GM19043 (cell line): ENCODE measurements at regions not wholly inside any gene's neighbourhood (a gene's known extent, or its start where the extent isn't known, plus 50 kb on each side); places are given as distances from the start of the nearest gene placed in this dataset.

ENCODE experiments used
- ATAC-seq: cut with Tn5 transposase; IDR thresholded peaks from one replicate; pipeline ENCODE4 v1.9.1; 2021; ENCODE audit warnings: low read depth; ENCODE audit not compliant: unreplicated experiment

DNA sequence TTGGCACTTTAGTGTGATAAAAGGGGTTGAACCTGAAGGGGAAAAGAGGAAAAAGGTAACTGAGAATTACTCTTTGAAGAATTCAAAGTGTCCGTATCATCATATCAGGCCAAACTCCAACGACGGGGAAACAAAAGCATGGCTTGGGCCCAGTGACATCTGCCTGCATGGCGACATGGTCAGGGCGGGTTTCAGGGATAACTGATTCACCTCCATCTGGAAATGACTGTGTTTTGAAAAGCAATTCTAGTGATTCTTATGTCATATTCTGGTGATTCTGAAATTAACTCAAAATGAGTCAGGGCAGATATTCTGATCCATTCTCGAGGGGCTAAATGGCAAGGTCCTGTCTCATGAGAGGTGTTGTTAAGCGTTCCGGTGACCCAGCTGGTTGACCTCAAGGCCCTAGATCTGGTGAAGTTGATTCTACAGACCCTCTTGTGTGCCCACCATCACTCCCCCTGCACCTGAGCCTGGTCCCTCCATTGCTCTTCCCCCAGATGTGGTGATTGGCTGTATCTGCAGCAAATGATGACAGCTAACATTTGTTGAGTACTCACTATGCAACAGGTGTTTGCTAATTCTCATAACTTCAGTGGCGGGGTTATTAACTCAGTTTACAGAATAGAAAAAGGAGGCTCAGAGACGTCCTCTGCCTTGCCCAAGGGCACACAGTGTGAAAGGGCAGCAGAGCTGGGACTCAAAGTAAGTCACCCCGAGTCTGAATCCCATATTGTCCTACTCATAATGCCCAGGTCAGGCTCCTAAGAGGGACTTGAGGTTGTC is 251.8 kb downstream of the MAF start:
- ATAC-seq = no peak

GRCh38 chr16:79347277-79347676 is 253.3 kb downstream of the MAF start:
- ATAC-seq = no peak

GRCh38 chr16:79339863-79340262 is 260.7 kb downstream of the MAF start:
- ATAC-seq = no peak

DNA sequence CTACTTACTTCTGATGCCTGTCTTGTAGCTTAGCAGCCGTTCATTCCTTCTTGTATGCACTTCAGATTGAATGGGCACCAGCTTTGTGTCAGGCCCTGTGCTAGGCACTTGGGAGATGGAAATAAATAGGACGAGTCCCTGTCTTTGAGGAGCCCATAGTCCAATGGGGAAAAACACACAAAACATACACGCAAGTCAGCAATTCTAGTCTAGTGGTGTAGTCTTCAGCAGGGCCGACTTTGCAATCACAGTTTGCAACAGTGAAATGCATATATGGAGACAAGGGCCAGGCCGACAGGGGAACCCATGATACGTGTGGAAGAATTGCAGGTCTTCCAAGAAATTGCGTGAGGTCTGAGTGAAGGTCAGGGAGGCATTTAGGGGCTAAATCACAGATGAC is 262.6 kb downstream of the MAF start:
- no peak for ATAC-seq

DNA sequence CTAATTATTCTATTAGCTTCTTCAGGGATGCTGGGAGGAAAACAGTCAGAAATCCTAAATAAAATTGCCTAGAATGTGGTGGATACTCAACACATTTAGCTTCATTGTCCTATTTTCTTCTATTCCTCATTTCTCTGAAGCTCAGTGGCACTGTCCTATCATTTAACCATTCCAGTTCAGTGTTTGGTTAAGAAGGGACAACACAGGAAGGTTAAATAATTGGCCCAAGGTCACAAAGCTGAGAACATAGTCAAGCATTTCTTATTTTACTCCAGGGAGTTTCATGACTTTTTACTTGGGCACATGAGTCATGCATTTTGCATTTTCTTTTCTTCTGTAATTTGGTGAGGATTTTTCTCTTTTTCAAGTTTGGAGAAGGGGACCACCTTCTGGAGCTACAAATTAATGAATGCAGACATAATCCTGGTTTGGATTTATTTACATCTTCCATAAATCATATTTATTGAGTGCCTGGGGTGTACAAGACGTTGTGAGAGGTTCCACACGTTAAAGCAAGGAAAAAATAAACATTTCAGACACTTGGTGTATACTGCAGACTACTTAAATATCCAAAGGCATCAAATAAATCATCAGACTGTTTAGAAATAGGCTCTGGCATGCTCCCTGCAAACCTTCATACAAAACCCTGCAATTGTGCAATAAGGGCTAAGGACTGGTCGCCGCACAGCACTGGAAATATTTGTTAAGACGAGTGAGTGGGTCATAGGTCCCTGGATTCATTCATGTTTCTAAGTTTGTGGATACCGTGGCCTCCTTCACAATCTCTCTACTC is 263.9 kb downstream of the MAF start:
- no peak for ATAC-seq

GRCh38 chr16:79334127-79334526 is 266.4 kb downstream of the MAF start:
- no peak for ATAC-seq

GRCh38 chr16:79331066-79331465 is 269.5 kb downstream of the MAF start:
- ATAC-seq = no peak

DNA sequence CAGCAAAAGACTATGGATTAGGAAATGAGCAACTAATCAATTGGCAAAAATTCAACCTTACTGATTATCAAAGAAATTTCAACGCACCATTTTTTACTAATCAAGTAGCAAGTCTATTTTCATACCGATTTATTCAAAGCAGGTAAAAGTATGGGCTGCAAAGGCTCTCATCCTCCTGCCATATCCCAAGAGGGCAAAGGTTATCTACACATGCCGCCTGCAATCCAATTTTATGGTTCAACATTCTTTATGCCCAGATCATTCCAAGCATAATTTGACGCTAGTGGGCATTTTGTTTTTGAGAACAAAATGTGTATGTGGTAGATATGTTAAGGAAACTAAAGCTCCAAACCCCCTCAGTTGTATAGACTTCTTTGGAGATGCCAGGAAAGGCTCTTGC is 270.6 kb downstream of the MAF start:
- no peak for ATAC-seq

DNA sequence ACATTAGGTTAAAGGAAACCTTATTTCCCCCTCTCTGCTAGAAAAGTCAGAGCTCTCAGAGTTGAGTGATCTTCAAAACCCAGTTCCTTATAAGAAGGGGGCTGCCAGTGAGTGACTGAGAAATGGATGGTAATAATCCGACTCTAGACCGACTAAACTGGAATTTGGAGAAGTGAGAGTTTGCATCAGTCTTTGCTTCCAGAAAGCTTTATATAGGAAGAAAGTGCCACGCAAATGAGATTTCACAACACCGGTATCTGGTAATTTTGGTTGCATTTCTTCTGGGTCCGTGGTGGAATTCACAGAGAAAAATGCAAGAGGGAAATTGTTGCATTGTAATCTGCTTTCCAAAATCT is 271.4 kb downstream of the MAF start:
- no peak for ATAC-seq

GRCh38 chr16:79328402-79329165 is 272.0 kb downstream of the MAF start:
- no peak for ATAC-seq

GRCh38 chr16:79327836-79328235 is 272.7 kb downstream of the MAF start:
- ATAC-seq = no peak

DNA sequence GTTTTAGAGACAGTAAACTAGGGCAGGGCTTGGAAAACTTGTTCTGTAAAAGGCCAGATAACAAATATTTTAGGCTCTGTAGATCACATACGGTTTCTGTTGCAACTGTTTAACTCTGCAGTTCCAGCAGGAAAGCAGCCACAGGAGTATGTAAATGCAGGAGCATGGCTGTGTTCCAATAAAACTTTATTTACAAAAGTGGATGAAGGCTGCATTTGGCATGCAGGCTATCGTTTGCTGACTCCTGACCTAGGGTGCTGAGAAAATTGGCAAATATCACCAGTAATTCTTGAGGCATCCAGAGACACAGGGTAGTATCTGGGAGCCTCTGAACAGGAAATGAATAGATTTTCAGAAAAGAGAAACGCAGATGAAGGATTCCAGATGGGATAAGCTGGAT is 274.0 kb downstream of the MAF start:
- no peak for ATAC-seq

GRCh38 chr16:79325226-79325945 is 275.2 kb downstream of the MAF start:
- ATAC-seq = no peak

DNA sequence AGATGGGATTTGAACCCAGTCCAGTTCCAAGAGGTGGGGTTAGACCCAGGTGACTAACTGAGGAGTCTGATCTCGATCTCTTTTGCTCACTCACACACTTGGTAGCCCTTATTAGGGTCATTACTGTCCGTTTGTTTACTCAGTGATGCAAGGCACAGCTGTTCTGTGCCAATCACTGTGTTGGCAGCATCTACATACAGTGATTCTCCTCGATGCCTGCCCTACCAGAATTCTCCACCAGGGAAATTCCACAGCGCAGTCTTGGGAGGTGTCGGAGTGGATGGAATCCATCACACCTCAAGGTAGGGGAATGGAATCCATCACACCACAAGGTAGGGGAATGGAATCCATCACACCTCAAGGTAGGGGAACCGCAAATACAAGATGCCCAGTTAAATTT is 279.6 kb downstream of the MAF start:
- ATAC-seq = no peak

- ATAC-seq = no peak
These were observed 282.2 kb downstream of the MAF start for GRCh38 chr16:79318143-79318899.

- ATAC-seq = no peak
These were observed 283.0 kb downstream of the MAF start for GRCh38 chr16:79317521-79317920.

GRCh38 chr16:79317026-79317425 is 283.5 kb downstream of the MAF start:
- no peak for ATAC-seq

DNA sequence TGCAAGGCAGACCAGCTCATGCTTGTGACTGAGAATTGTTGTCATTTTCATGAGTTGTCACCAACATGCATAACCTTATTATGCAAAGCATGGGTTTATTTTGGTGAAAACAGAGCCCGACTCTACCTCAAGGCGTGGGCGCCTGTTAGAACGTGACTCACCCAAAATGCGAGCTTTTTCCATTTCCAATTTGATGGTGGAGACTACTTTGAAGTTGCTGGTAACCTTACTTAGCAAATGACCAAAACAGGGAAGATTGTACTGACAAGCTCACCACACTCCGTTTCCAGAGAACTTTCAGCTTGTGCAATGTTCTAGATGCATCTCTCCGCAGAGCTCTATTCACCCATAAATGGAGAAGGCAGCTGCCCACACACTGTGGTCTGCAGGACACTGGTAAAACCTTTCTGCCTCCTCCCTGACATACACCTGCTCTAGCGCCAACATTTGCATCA is 284.5 kb downstream of the MAF start:
- ATAC-seq = no peak

GRCh38 chr16:79312502-79312901 is 288.0 kb downstream of the MAF start:
- ATAC-seq = no peak

- ATAC-seq = no peak
These were observed 289.8 kb downstream of the MAF start for GRCh38 chr16:79310710-79311109.
